SK-N-MC (cell line): ENCODE measurements at regions not wholly inside any gene's neighbourhood (a gene's known extent, or its start where the extent isn't known, plus 50 kb on each side); places are given as distances from the start of the nearest gene placed in this dataset.

Experiments
- EZH2 ChIP-seq: fragments of 200-600 bp; sonication (generic); IDR thresholded peaks from one replicate; pipeline ENCODE4 v1.6.1; 2017; ENCODE audit warnings: antibody characterized with exemption
- POLR2AphosphoS5 ChIP-seq: IDR thresholded peaks from 2 replicates; pipeline ENCODE4 v1.6.1; 2012; ENCODE audit warnings: mild to moderate bottlenecking, low read depth, low read length, borderline replicate concordance

DNA sequence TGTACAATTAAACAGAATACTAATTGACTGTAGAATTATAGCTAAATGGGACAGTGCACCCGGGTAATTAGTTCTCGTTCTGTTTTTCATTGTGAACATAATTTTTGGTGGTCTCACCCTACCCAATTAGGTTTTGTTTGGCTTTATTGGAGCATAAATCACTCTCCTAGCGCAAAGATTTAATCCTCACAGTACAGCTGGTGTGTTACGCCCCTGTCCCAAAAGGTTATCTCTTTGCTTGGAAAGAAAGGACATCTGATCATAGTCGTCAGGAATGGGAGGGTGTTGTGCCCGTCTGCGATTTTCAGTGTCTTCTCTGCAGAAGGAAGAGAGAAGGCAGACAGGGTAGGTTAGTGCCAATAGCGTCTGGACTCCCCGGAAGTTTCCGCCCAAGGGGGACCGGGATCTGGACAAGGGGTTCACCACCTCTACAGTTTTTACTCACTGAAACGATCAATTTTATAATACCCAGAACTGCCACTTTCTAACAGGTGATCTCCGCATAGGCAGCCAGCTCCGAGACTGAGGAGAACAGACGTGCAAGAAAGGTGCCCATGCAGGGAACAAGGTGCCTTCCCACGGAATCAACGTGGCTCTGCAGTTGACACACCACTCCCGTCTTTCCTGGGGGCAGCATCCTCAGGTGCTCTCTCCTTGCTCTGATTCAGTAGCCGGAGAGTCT is 617.4 kb upstream of the CDH4 start:
- TF ChIP-seq POLR2AphosphoS5: no peak
- TF ChIP-seq EZH2: no peak
